NOMO-1 (cell line): ENCODE measurements at regions not wholly inside any gene's neighbourhood (a gene's known extent, or its start where the extent isn't known, plus 50 kb on each side); places are given as distances from the start of the nearest gene placed in this dataset.

ENCODE experiments used
- DNase-seq, 2 experiments: peaks; one replicate each; lab custom pipeline; 2025; ENCODE audit not compliant: unreplicated experiment in 2 of 2; lab: John Stamatoyannopoulos, UW

- DNase-seq, result no peak
Observed at GRCh38 chr5:168226012-168226411, 65.4 kb upstream of the WWC1 start.

GRCh38 chr5:168227001-168227400, 64.4 kb upstream of the WWC1 start:
- DNase-seq, result no peak

GRCh38 chr5:168227973-168228615, 63.4 kb upstream of the WWC1 start:
- DNase-seq, result peak in 1 of 2 experiments; percentile 8

- no peak for DNase-seq
Observed at GRCh38 chr5:168228668-168229067, 62.8 kb upstream of the WWC1 start.

GRCh38 chr5:168234133-168234532, 57.3 kb upstream of the WWC1 start:
- no peak for DNase-seq

- no peak for DNase-seq
Observed at GRCh38 chr5:168238463-168238862, 53.0 kb upstream of the WWC1 start.

GRCh38 chr5:168239325-168239724, 52.1 kb upstream of the WWC1 start:
- DNase-seq, result no peak
